ENCODE measurements at regions not wholly inside any gene's neighbourhood (a gene's known extent, or its start where the extent isn't known, plus 50 kb on each side); places are given as distances from the start of the nearest gene placed in this dataset.

DNA sequence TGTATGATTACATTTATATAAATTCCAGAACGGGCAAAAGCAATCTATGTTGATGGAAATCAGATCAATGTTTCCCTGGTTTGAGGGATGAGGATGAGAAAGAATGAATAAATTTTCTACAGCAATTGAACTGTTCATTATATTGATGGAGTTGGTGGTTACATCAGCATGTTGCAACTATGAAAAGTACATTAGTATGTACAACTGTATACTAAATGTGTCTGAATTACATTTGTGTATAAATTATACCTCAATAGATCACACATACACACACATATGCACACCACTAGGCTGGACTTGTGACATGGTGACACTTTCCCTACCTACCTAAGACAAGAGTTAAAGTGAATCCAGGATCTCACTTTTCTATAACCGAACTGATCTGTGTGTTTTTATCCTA is 608.0 kb downstream of the CDH11 start:
- no peak for DNase-seq (ENCODE audit: extremely low spot score, unreplicated experiment)
- Mint-ChIP-seq H3K4me1 (ENCODE audit: unreplicated experiment) (peaks cover 6% of the 10 kb centered on the region), H3K27ac (ENCODE audit: unreplicated experiment) (no peak overlapping the region), H3K36me3 (ENCODE audit: unreplicated experiment) (no peaks in the 10 kb centered on the region), H3K4me3 (ENCODE audit: unreplicated experiment) (no peak overlapping the region), H3K9me3 (ENCODE audit: unreplicated experiment) (no peaks in the 10 kb centered on the region), H3K27me3 (ENCODE audit: unreplicated experiment) (no peaks in the 10 kb centered on the region)
- TF ChIP-seq, protein P1, sequence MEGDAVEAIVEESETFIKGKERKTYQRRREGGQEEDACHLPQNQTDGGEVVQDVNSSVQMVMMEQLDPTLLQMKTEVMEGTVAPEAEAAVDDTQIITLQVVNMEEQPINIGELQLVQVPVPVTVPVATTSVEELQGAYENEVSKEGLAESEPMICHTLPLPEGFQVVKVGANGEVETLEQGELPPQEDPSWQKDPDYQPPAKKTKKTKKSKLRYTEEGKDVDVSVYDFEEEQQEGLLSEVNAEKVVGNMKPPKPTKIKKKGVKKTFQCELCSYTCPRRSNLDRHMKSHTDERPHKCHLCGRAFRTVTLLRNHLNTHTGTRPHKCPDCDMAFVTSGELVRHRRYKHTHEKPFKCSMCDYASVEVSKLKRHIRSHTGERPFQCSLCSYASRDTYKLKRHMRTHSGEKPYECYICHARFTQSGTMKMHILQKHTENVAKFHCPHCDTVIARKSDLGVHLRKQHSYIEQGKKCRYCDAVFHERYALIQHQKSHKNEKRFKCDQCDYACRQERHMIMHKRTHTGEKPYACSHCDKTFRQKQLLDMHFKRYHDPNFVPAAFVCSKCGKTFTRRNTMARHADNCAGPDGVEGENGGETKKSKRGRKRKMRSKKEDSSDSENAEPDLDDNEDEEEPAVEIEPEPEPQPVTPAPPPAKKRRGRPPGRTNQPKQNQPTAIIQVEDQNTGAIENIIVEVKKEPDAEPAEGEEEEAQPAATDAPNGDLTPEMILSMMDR (IDR thresholded peaks at IDR 0.05) = no peak

DNA sequence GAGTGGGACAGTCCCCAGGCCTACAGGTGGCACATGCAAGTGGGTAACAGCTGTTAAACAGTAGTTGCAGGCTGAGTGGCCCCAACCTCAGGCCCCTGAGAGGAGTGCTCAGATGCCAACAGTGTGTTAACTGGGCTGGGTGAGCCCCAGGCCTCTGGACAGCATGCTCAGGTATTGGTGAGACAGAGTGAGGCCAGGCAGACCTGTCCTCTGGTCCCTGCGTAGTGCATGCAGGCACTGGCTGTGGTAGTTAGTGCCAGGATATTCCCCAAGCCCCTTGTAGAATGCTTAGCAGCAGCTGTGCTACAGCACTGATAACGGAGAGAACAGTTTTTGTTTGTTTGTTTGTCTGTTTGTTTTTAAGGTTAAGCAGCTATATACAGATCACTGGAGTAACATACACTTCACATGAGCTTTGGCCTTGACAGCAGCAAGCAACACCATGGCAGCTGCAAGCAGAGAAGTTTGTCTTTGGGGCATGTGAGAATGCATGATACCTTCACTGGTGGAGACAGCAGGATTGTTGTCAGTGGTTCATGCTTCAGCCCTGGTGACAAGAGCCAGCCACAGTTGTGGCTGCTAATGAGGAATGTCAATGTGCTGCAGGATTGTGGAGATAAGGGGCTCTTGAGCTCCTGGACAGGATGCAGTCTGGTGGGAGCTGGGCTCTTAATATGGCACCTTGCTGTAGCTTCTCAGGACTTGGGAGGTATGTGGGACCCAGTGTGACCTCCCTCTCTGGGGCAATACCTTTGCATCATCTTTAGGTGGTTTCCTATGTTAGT is 614.4 kb downstream of the CDH11 start:
- no peak for DNase-seq (ENCODE audit: extremely low spot score, unreplicated experiment)
- no peaks in the 10 kb centered on the region for H3K36me3 Mint-ChIP-seq (ENCODE audit: unreplicated experiment)
- TF ChIP-seq, protein P1 (IDR thresholded peaks at IDR 0.05) = no peak
- no peak overlapping the region for H3K27ac Mint-ChIP-seq (ENCODE audit: unreplicated experiment)
- peaks cover 8% of the 10 kb centered on the region for H3K9me3 Mint-ChIP-seq (ENCODE audit: unreplicated experiment)
- H3K4me1 Mint-ChIP-seq (ENCODE audit: unreplicated experiment) = peaks cover 6% of the 10 kb centered on the region
- H3K27me3 Mint-ChIP-seq (ENCODE audit: unreplicated experiment) = peaks cover 2% of the 10 kb centered on the region
- no peak overlapping the region for H3K4me3 Mint-ChIP-seq (ENCODE audit: unreplicated experiment)

DNA sequence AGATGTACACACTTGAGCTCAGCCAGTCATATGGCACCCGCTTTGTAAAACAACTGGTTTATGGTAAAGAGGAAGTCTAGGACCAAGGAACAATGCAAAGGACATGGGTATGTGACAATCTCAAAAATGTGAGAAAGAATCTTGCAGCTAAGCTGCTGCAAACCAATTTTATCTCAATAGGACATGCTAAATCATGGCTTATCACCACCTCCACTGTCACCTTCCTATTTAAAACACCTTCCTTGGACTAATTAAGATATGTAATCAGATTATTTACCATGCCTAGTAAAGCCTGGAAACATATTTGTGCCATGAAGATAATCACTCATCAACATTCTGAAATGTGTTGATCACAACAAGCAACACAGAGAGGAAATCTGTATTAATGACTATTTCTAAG is 622.7 kb downstream of the CDH11 start:
- no peaks in the 10 kb centered on the region for H3K9me3 Mint-ChIP-seq (ENCODE audit: unreplicated experiment)
- no peak overlapping the region for H3K4me3 Mint-ChIP-seq (ENCODE audit: unreplicated experiment)
- TF ChIP-seq, protein P1 (IDR thresholded peaks at IDR 0.05) = no peak
- peaks cover 5% of the 10 kb centered on the region for H3K27me3 Mint-ChIP-seq (ENCODE audit: unreplicated experiment)
- H3K4me1 Mint-ChIP-seq (ENCODE audit: unreplicated experiment) = no peaks in the 10 kb centered on the region
- H3K27ac Mint-ChIP-seq (ENCODE audit: unreplicated experiment) = no peak overlapping the region
- H3K36me3 Mint-ChIP-seq (ENCODE audit: unreplicated experiment) = no peaks in the 10 kb centered on the region
- DNase-seq (ENCODE audit: extremely low spot score, unreplicated experiment) = no peak

DNA sequence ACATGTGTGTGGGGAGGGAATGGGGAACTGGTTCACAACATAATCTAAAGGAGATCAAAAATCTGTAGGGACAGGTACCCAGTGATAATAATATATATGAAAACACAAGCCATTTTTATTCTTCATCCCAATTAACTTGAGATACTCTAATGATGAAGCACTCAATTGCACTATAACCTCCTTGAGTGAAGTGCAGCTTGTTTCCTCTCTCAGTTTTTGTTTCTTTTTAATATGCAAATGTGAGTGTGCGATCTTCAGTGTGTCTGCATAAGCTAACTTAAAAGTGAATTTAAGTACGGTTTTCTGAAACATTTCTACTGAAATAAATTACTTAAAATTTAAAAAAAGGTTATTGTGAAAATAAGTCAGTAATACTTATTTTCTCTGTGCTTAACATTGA is 623.5 kb downstream of the CDH11 start:
- Mint-ChIP-seq H3K27me3 (ENCODE audit: unreplicated experiment) (peaks cover 5% of the 10 kb centered on the region), H3K9me3 (ENCODE audit: unreplicated experiment) (no peaks in the 10 kb centered on the region), H3K36me3 (ENCODE audit: unreplicated experiment) (no peaks in the 10 kb centered on the region)

DNA sequence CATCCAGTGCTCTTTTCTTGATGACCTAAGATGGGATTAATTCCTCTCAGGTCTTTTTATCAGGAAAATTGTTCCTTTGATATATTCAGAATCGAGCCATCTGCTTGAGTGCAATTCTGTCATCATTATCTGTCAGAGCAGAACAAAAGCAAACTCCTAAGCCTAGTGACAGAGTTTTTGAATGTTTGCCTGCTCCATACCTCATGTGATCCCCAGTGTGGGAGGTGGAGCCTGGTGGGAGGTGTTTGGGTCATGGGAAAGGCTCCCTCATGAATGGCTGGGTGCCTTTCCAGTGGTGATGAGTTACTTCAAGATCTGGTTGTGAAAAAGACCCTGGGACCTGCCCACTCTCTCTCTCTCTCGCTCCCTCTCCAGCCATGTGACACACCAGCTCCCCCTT is 628.2 kb downstream of the CDH11 start:
- DNase-seq (ENCODE audit: extremely low spot score, unreplicated experiment) = no peak
- no peaks in the 10 kb centered on the region for H3K36me3 Mint-ChIP-seq (ENCODE audit: unreplicated experiment)

More for the DNA sequence above, 623.5 kb downstream of the CDH11 start:
- Mint-ChIP-seq H3K4me3 (ENCODE audit: unreplicated experiment) (no peak overlapping the region), H3K4me1 (ENCODE audit: unreplicated experiment) (no peaks in the 10 kb centered on the region), H3K27ac (ENCODE audit: unreplicated experiment) (no peak overlapping the region)
- TF ChIP-seq, protein P1 (IDR thresholded peaks at IDR 0.05) = no peak
- DNase-seq (ENCODE audit: extremely low spot score, unreplicated experiment) = no peak

More for the DNA sequence above, 628.2 kb downstream of the CDH11 start:
- H3K27me3 Mint-ChIP-seq (ENCODE audit: unreplicated experiment) = peaks cover 2% of the 10 kb centered on the region
- H3K4me3 Mint-ChIP-seq (ENCODE audit: unreplicated experiment) = no peak overlapping the region
- peaks cover 4% of the 10 kb centered on the region for H3K9me3 Mint-ChIP-seq (ENCODE audit: unreplicated experiment)
- H3K4me1 Mint-ChIP-seq (ENCODE audit: unreplicated experiment) = no peaks in the 10 kb centered on the region
- H3K27ac Mint-ChIP-seq (ENCODE audit: unreplicated experiment) = no peak overlapping the region
- TF ChIP-seq, protein P1 (IDR thresholded peaks at IDR 0.05) = no peak
